Mesendoderm (in vitro differentiated cells): ENCODE measurements at regions not wholly inside any gene's neighbourhood (a gene's known extent, or its start where the extent isn't known, plus 50 kb on each side); places are given as distances from the start of the nearest gene placed in this dataset.

Experiments
- DNase-seq: peaks from one replicate; pipeline ENCODE4 v3.0.0; 2013
- H2AK5ac ChIP-seq: 2 replicates; pipeline ENCODE4 v1.6.1; 2013; ENCODE audit warnings: low read length, inconsistent platforms
- H2BK120ac ChIP-seq: 2 replicates; pipeline ENCODE4 v1.6.1; 2013; ENCODE audit warnings: low read depth, mild to moderate bottlenecking, low read length, moderate library complexity, mixed read lengths
- H2BK15ac ChIP-seq: replicated peaks from 2 replicates; pipeline ENCODE4 v1.6.1; 2013; ENCODE audit warnings: low read depth, mild to moderate bottlenecking, moderate library complexity
- H2BK5ac ChIP-seq: 2 replicates; pipeline ENCODE4 v1.6.1; 2013; ENCODE audit warnings: low read length, inconsistent platforms
- H3K18ac ChIP-seq: 2 replicates; pipeline ENCODE4 v1.6.1; 2013; ENCODE audit warnings: mild to moderate bottlenecking, low read length, mixed read lengths
- H3K23ac ChIP-seq: one replicate; pipeline ENCODE4 v1.6.1; 2013; ENCODE audit warnings: low read length
- H3K27ac ChIP-seq: 2 replicates; pipeline ENCODE4 v1.5.1; 2013; ENCODE audit warnings: low read depth, mild to moderate bottlenecking, inconsistent platforms, low read length, moderate library complexity
- H3K27me3 ChIP-seq: 2 replicates; pipeline ENCODE4 v1.6.1; 2013; ENCODE audit warnings: low read length, control low read depth, mild to moderate bottlenecking, inconsistent platforms; ENCODE audit not compliant: insufficient read depth, poor library complexity
- H3K36me3 ChIP-seq: 2 replicates; pipeline ENCODE4 v1.6.1; 2013; ENCODE audit warnings: low read length, inconsistent platforms; ENCODE audit not compliant: control insufficient read depth, insufficient read depth
- H3K4ac ChIP-seq: one replicate; pipeline ENCODE4 v1.6.1; 2013; ENCODE audit warnings: low read depth, mild to moderate bottlenecking, low read length, moderate library complexity
- H3K4me1 ChIP-seq: 2 replicates; pipeline ENCODE4 v1.6.1; 2013; ENCODE audit warnings: low read depth, low read length, inconsistent platforms; ENCODE audit not compliant: control insufficient read depth
- H3K4me2 ChIP-seq: 2 replicates; pipeline ENCODE4 v1.6.1; 2013; ENCODE audit warnings: low read length
- H3K4me3 ChIP-seq: 2 replicates; pipeline ENCODE4 v1.5.1; 2013; ENCODE audit warnings: mild to moderate bottlenecking, low read length
- H3K56ac ChIP-seq: one replicate; pipeline ENCODE4 v1.6.1; 2013; ENCODE audit warnings: low read length
- H3K79me1 ChIP-seq: 2 replicates; pipeline ENCODE4 v1.6.1; 2013; ENCODE audit warnings: low read length, inconsistent platforms
- H3K79me2 ChIP-seq: 2 replicates; pipeline ENCODE4 v1.6.1; 2013; ENCODE audit warnings: mild to moderate bottlenecking, low read length; ENCODE audit not compliant: control insufficient read depth, insufficient read depth
- H3K9ac ChIP-seq: 2 replicates; pipeline ENCODE4 v1.6.1; 2013; ENCODE audit warnings: low read length, inconsistent platforms
- H4K5ac ChIP-seq: one replicate; pipeline ENCODE4 v1.6.1; 2013; ENCODE audit warnings: low read length
- H4K8ac ChIP-seq: one replicate; pipeline ENCODE4 v1.6.1; 2013; ENCODE audit warnings: low read depth, mild to moderate bottlenecking, control low read depth, low read length, moderate library complexity
- WGBS: extraction: QIAGEN DNeasy Blood & Tissue Kit; methylation state at CpG from one replicate; pipeline ENCODE4 v1.1.7; 2013; ENCODE audit warnings: low lambda C conversion rate, missing lambda C conversion rate; ENCODE audit not compliant: insufficient coverage; ENCODE audit errors: extremely low coverage; 5-methylcytosine and 5-hydroxymethylcytosine counted together

GRCh38 chr13:104577071-104577815, 1511.0 kb upstream of the SLC10A2 start:
- H3K23ac ChIP-seq, result no peak overlapping the region
- no peak overlapping the region for H2AK5ac ChIP-seq
- no peak overlapping the region for H3K9ac ChIP-seq
- no peak overlapping the region for H3K27ac ChIP-seq
- H3K4ac ChIP-seq, result no peak overlapping the region
- no peak overlapping the region for H4K8ac ChIP-seq
- H3K4me1 ChIP-seq, result no peaks in the 10 kb centered on the region
- no peak overlapping the region for H4K5ac ChIP-seq
- no peaks in the 10 kb centered on the region for H3K79me1 ChIP-seq
- no peak overlapping the region for H2BK120ac ChIP-seq
- H2BK5ac ChIP-seq, result no peak overlapping the region
- WGBS, result no CpG with 5 or more reads among the region's 4 CpGs
- H3K79me2 ChIP-seq, result no peaks in the 10 kb centered on the region
- H3K36me3 ChIP-seq, result no peaks in the 10 kb centered on the region
- H3K56ac ChIP-seq, result no peak overlapping the region
- no peak overlapping the region for H3K4me3 ChIP-seq
- no peak overlapping the region for H2BK15ac ChIP-seq
- H3K18ac ChIP-seq, result no peak overlapping the region
- H3K27me3 ChIP-seq, result no peaks in the 10 kb centered on the region
- no peak overlapping the region for H3K4me2 ChIP-seq
- no peak for DNase-seq

- Histone ChIP-seq H2BK15ac (no peak overlapping the region), H3K4me3 (no peak overlapping the region), H3K18ac (no peak overlapping the region), H2AK5ac (no peak overlapping the region), H4K8ac (no peak overlapping the region), H2BK5ac (no peak overlapping the region), H3K79me2 (no peaks in the 10 kb centered on the region), H3K23ac (no peak overlapping the region), H3K9ac (no peak overlapping the region), H3K4me1 (no peaks in the 10 kb centered on the region), H3K27me3 (no peaks in the 10 kb centered on the region), H3K36me3 (no peaks in the 10 kb centered on the region), H4K5ac (no peak overlapping the region), H3K79me1 (no peaks in the 10 kb centered on the region), H2BK120ac (no peak overlapping the region), H3K4me2 (no peak overlapping the region), H3K56ac (no peak overlapping the region), H3K4ac (no peak overlapping the region), H3K27ac (no peak overlapping the region)
- WGBS, result no CpG with 5 or more reads among the region's 2 CpGs
- DNase-seq, result no peak
Measured at GRCh38 chr13:104571893-104572229, 1505.6 kb upstream of the SLC10A2 start.

GRCh38 chr13:104571161-104571892, 1505.1 kb upstream of the SLC10A2 start:
- Histone ChIP-seq H3K18ac (no peak overlapping the region), H3K79me1 (no peaks in the 10 kb centered on the region), H2AK5ac (no peak overlapping the region), H2BK5ac (no peak overlapping the region), H4K5ac (no peak overlapping the region), H3K27me3 (no peaks in the 10 kb centered on the region), H3K23ac (no peak overlapping the region), H2BK120ac (no peak overlapping the region), H3K4ac (no peak overlapping the region), H3K36me3 (no peaks in the 10 kb centered on the region), H3K4me1 (no peaks in the 10 kb centered on the region), H3K27ac (no peak overlapping the region), H3K79me2 (no peaks in the 10 kb centered on the region), H4K8ac (no peak overlapping the region), H2BK15ac (no peak overlapping the region), H3K4me2 (no peak overlapping the region), H3K4me3 (no peak overlapping the region), H3K56ac (no peak overlapping the region), H3K9ac (no peak overlapping the region)
- peak; percentile 90 for DNase-seq
- WGBS, result no CpG with 5 or more reads among the region's 12 CpGs

GRCh38 chr13:104567114-104567513, 1500.9 kb upstream of the SLC10A2 start:
- no CpG with 5 or more reads among the region's 5 CpGs for WGBS
- no peaks in the 10 kb centered on the region for H3K36me3 ChIP-seq
- H3K79me2 ChIP-seq, result no peaks in the 10 kb centered on the region

GRCh38 chr13:104565888-104566287, 1499.7 kb upstream of the SLC10A2 start:
- Histone ChIP-seq H4K8ac (no peak overlapping the region), H3K79me1 (no peaks in the 10 kb centered on the region), H3K18ac (no peak overlapping the region), H3K23ac (no peak overlapping the region), H2BK5ac (no peak overlapping the region), H2BK15ac (no peak overlapping the region), H3K4me1 (no peaks in the 10 kb centered on the region), H3K36me3 (no peaks in the 10 kb centered on the region), H4K5ac (no peak overlapping the region), H3K4ac (no peak overlapping the region), H3K9ac (no peak overlapping the region), H3K79me2 (no peaks in the 10 kb centered on the region), H2AK5ac (no peak overlapping the region), H3K56ac (no peak overlapping the region), H2BK120ac (no peak overlapping the region), H3K4me3 (no peak overlapping the region), H3K27me3 (no peaks in the 10 kb centered on the region), H3K4me2 (no peak overlapping the region), H3K27ac (no peak overlapping the region)
- no CpG with 5 or more reads among the region's 4 CpGs for WGBS
- DNase-seq, result no peak

More at GRCh38 chr13:104567114-104567513, 1500.9 kb upstream of the SLC10A2 start:
- Histone ChIP-seq H3K9ac (no peak overlapping the region), H3K4me3 (no peak overlapping the region), H2BK15ac (no peak overlapping the region), H3K18ac (no peak overlapping the region), H3K4me1 (no peaks in the 10 kb centered on the region), H4K5ac (no peak overlapping the region), H2BK120ac (no peak overlapping the region), H3K27ac (no peak overlapping the region), H3K4ac (no peak overlapping the region), H3K79me1 (no peaks in the 10 kb centered on the region), H2BK5ac (no peak overlapping the region), H4K8ac (no peak overlapping the region), H3K27me3 (no peaks in the 10 kb centered on the region), H3K56ac (no peak overlapping the region), H3K23ac (no peak overlapping the region), H3K4me2 (no peak overlapping the region), H2AK5ac (no peak overlapping the region)
- peak; percentile 47 for DNase-seq
